Astrocyte of the cerebellum (primary cell): ENCODE measurements at regions not wholly inside any gene's neighbourhood (a gene's known extent, or its start where the extent isn't known, plus 50 kb on each side); places are given as distances from the start of the nearest gene placed in this dataset.

Source experiments
- DNase-seq: peaks from one replicate; pipeline ENCODE4 v3.0.0-alpha.2; 2011; ENCODE audit warnings: low read depth
- H3K4me3 ChIP-seq: 2 replicates; pipeline ENCODE4 v1.5.1; 2011; ENCODE audit warnings: mild to moderate bottlenecking, low read depth, low read length, moderate library complexity
- CTCF ChIP-seq: IDR thresholded peaks from 2 replicates; pipeline ENCODE4 v1.5.1; 2012; ENCODE audit warnings: low read length, low read depth, moderate library complexity, mild to moderate bottlenecking; ENCODE audit errors: missing control alignments
- in situ Hi-C: cut with HindIII; loops from 2 replicates; pipeline ENCODE4 v1.10.0; 2017; ENCODE audit warnings: low sequenced_read_pairs

- no peak for TF ChIP-seq CTCF
- in situ Hi-C loops: no loop called here
- peak; percentile 34 for DNase-seq
- H3K4me3 ChIP-seq: no peak overlapping the region
Measured at GRCh38 chr6:82022614-82023129, 224.9 kb downstream of the IBTK start.

GRCh38 chr6:82017773-82018172, 229.8 kb downstream of the IBTK start:
- DNase-seq: no peak
- in situ Hi-C loops: no loop called here
- no peak overlapping the region for H3K4me3 ChIP-seq
- no peak for TF ChIP-seq CTCF

- in situ Hi-C loops: no loop called here
- no peak overlapping the region for H3K4me3 ChIP-seq
- no peak for DNase-seq
- TF ChIP-seq CTCF: no peak
Measured at GRCh38 chr6:82017288-82017687, 230.3 kb downstream of the IBTK start.

- TF ChIP-seq CTCF: no peak
- in situ Hi-C loops: no loop called here
- no peak for DNase-seq
- no peak overlapping the region for H3K4me3 ChIP-seq
Measured at GRCh38 chr6:82015526-82015925, 232.0 kb downstream of the IBTK start.

- DNase-seq: no peak
Measured at GRCh38 chr6:82015043-82015442, 232.5 kb downstream of the IBTK start.

GRCh38 chr6:82013561-82014530, 233.7 kb downstream of the IBTK start:
- in situ Hi-C loops: no loop called here
- no peak for TF ChIP-seq CTCF
- H3K4me3 ChIP-seq: no peak overlapping the region
- DNase-seq: no peak

More at GRCh38 chr6:82015043-82015442, 232.5 kb downstream of the IBTK start:
- no peak overlapping the region for H3K4me3 ChIP-seq
- in situ Hi-C loops: no loop called here
- TF ChIP-seq CTCF: no peak
